ENCODE measurements at regions not wholly inside any gene's neighbourhood (a gene's known extent, or its start where the extent isn't known, plus 50 kb on each side); places are given as distances from the start of the nearest gene placed in this dataset.

GRCh38 chr7:25646726-25647413 lies 418.6 kb upstream of the NPVF start:
- 80% methylated on average over 6 of the region's 6 CpGs for WGBS
- H3K27ac ChIP-seq (replicated peaks in 1 of 4), result no peak overlapping the region
- no peaks in the 10 kb centered on the region for H3K27me3 ChIP-seq
- H3K36me3 ChIP-seq, result no peaks in the 10 kb centered on the region
- H3K9me3 ChIP-seq, result no peaks in the 10 kb centered on the region
- no peak overlapping the region for H3K4me3 ChIP-seq
- peak; percentile 31 for DNase-seq (ENCODE audit: extremely low spot score)
- TF ChIP-seq POLR2A (IDR thresholded peaks at IDR 0.05; ENCODE audit: low read depth), result no peak
- TF ChIP-seq, protein P1, sequence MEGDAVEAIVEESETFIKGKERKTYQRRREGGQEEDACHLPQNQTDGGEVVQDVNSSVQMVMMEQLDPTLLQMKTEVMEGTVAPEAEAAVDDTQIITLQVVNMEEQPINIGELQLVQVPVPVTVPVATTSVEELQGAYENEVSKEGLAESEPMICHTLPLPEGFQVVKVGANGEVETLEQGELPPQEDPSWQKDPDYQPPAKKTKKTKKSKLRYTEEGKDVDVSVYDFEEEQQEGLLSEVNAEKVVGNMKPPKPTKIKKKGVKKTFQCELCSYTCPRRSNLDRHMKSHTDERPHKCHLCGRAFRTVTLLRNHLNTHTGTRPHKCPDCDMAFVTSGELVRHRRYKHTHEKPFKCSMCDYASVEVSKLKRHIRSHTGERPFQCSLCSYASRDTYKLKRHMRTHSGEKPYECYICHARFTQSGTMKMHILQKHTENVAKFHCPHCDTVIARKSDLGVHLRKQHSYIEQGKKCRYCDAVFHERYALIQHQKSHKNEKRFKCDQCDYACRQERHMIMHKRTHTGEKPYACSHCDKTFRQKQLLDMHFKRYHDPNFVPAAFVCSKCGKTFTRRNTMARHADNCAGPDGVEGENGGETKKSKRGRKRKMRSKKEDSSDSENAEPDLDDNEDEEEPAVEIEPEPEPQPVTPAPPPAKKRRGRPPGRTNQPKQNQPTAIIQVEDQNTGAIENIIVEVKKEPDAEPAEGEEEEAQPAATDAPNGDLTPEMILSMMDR (IDR thresholded peaks at IDR 0.05), result no peak
- no peak for TF ChIP-seq EP300 (IDR thresholded peaks at IDR 0.05)
- TF ChIP-seq POLR2AphosphoS5 (IDR thresholded peaks at IDR 0.05), result no peak
- H3K4me1 ChIP-seq, result no peaks in the 10 kb centered on the region
- intact Hi-C loops (cut with DNase I), result no loop called here

GRCh38 chr7:25647872-25648271 lies 419.6 kb upstream of the NPVF start:
- no peak for DNase-seq (ENCODE audit: extremely low spot score)
- Histone ChIP-seq H3K36me3 (no peaks in the 10 kb centered on the region), H3K9me3 (no peaks in the 10 kb centered on the region), H3K4me1 (no peaks in the 10 kb centered on the region), H3K4me3 (no peak overlapping the region), H3K27ac (replicated peaks in 1 of 4) (no peak overlapping the region), H3K27me3 (no peaks in the 10 kb centered on the region)
- TF ChIP-seq EP300 (IDR thresholded peaks at IDR 0.05) (no peak), POLR2AphosphoS5 (IDR thresholded peaks at IDR 0.05) (no peak), POLR2A (IDR thresholded peaks at IDR 0.05; ENCODE audit: low read depth) (no peak)
- TF ChIP-seq, protein P1 (IDR thresholded peaks at IDR 0.05), result no peak
- intact Hi-C loops (cut with DNase I), result no loop called here
- WGBS, result 86% methylated on average over 2 of the region's 2 CpGs

DNA sequence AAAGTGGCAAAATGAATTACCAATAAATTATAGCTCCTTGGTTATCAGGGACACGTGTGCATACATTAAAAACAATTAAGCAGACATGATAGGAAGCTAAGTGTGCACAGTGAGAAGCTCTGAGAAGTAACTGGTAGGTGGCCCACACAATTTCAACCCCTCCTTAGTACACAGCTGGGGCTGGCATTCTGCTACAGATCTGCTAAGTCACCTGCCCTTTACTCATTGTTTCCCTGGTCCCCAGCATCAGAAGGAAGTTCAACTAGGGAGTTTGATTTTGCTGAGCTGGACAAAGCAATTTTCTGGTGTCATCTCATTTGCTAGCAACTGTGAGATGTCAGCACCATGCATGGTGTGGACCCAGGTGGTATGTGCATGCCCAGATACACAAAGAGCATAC lies 424.1 kb upstream of the NPVF start:
- Histone ChIP-seq H3K27ac (replicated peaks in 1 of 4) (no peak overlapping the region), H3K36me3 (no peaks in the 10 kb centered on the region), H3K9me3 (no peaks in the 10 kb centered on the region), H3K4me3 (no peak overlapping the region), H3K27me3 (no peaks in the 10 kb centered on the region), H3K4me1 (peaks cover 0 to 13% (median 10%) of the 10 kb centered on the region in 4 donors)
- WGBS, result 62% methylated on average over 1 of the region's 1 CpG
- intact Hi-C loops (cut with DNase I), result no loop called here
- TF ChIP-seq, protein P1 (IDR thresholded peaks at IDR 0.05), result no peak
- TF ChIP-seq EP300 (IDR thresholded peaks at IDR 0.05) (no peak), POLR2AphosphoS5 (IDR thresholded peaks at IDR 0.05) (no peak), POLR2A (IDR thresholded peaks at IDR 0.05; ENCODE audit: low read depth) (no peak)
- no peak for DNase-seq (ENCODE audit: extremely low spot score)

DNA sequence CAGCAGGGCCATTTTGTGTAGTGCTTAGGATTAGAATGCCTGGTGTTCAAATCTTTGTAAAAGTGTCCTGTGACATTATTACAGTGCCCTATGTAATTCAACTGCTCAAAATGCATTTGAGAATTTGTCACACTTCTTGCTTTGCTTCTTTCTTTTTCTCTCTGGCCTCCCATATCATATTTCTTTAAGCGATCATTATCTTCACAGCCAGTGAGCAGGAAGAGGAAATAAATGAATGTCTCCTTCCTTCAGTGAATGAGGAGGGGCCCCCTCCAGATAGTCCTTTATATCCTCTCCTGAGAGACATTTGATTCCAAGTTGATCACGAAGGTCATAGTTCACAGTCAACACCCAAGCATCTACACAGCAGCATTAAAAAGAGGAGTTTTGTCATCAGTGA lies 425.1 kb upstream of the NPVF start:
- H3K4me3 ChIP-seq, result no peak overlapping the region
- H3K9me3 ChIP-seq, result no peaks in the 10 kb centered on the region
- no peak overlapping the region for H3K27ac ChIP-seq (replicated peaks in 1 of 4)
- TF ChIP-seq, protein P1 (IDR thresholded peaks at IDR 0.05), result no peak
- no peak for TF ChIP-seq EP300 (IDR thresholded peaks at IDR 0.05)
- no peak for TF ChIP-seq POLR2A (IDR thresholded peaks at IDR 0.05; ENCODE audit: low read depth)
- no peak for TF ChIP-seq POLR2AphosphoS5 (IDR thresholded peaks at IDR 0.05)
- no peak for DNase-seq (ENCODE audit: extremely low spot score)
- 74% methylated on average over 2 of the region's 2 CpGs for WGBS
- no peaks in the 10 kb centered on the region for H3K27me3 ChIP-seq
- H3K4me1 ChIP-seq, result peaks cover 0 to 19% (median 15%) of the 10 kb centered on the region in 4 donors
- no peaks in the 10 kb centered on the region for H3K36me3 ChIP-seq
- intact Hi-C loops (cut with DNase I), result no loop called here

- WGBS, result 67% methylated on average over 1 of the region's 1 CpG
- no peak overlapping the region for H3K4me3 ChIP-seq
- H3K36me3 ChIP-seq, result no peaks in the 10 kb centered on the region
- no peak for TF ChIP-seq POLR2A (IDR thresholded peaks at IDR 0.05; ENCODE audit: low read depth)
- TF ChIP-seq, protein P1 (IDR thresholded peaks at IDR 0.05), result no peak
- no peak for TF ChIP-seq EP300 (IDR thresholded peaks at IDR 0.05)
- no peak for TF ChIP-seq POLR2AphosphoS5 (IDR thresholded peaks at IDR 0.05)
- DNase-seq (ENCODE audit: extremely low spot score), result no peak
- H3K27ac ChIP-seq (replicated peaks in 1 of 4), result no peak overlapping the region
- H3K4me1 ChIP-seq, result peaks cover 0 to 38% (median 30%) of the 10 kb centered on the region in 4 donors
- no peaks in the 10 kb centered on the region for H3K9me3 ChIP-seq
- intact Hi-C loops (cut with DNase I), result no loop called here
- no peaks in the 10 kb centered on the region for H3K27me3 ChIP-seq
Measured at GRCh38 chr7:25656071-25656470, 427.8 kb upstream of the NPVF start.
